Heart right ventricle (tissue), 16 donors: ENCODE measurements at regions not wholly inside any gene's neighbourhood (a gene's known extent, or its start where the extent isn't known, plus 50 kb on each side); places are given as distances from the start of the nearest gene placed in this dataset.

Experiments used
- ATAC-seq, 8 donors: fragments of 200-7000 bp; cut with Tn5 transposase; one replicate each; pipeline ENCODE4 v1.9.1; 2020; ENCODE audit warnings: mild to moderate bottlenecking in 8 of 8, moderate library complexity in 8 of 8, moderate number of reproducible peaks in 1 of 8
- DNase-seq, 2 donors: peaks; one replicate each; pipeline ENCODE4 v3.0.0-alpha.2; 2020
- H3K27ac ChIP-seq, 10 donors: fragments of 200-600 bp; sonication (generic) in 2 of 10; one replicate each; pipeline versions ENCODE4 v1.5.0 to v1.8.0; 2020 to 2022; ENCODE audit warnings: mild to moderate bottlenecking in 3 of 10
- H3K27me3 ChIP-seq, 7 donors: fragments of 200-600 bp; one replicate each; pipeline ENCODE4 v1.8.0; 2021 to 2022; ENCODE audit warnings: mild to moderate bottlenecking in 2 of 7
- H3K36me3 ChIP-seq, 9 donors: fragments of 200-600 bp; sonication (generic) in 1 of 9; one replicate each; pipeline versions ENCODE4 v1.5.0 to v1.8.0; 2020 to 2022; ENCODE audit warnings: mild to moderate bottlenecking in 2 of 9
- H3K4me1 ChIP-seq, 9 donors: fragments of 200-600 bp; sonication (generic) in 1 of 9; one replicate each; pipeline versions ENCODE4 v1.5.0 to v1.8.0; 2020 to 2022; ENCODE audit warnings: mild to moderate bottlenecking in 4 of 9
- H3K4me3 ChIP-seq, 10 donors: fragments of 200-600 bp; sonication (generic) in 2 of 10; one replicate each; pipeline versions ENCODE4 v1.5.0 to v1.8.0; 2020 to 2022; ENCODE audit warnings: mild to moderate bottlenecking in 7 of 10, moderate library complexity in 2 of 10
- H3K9me3 ChIP-seq, 11 donors: fragments of 200-600 bp in 10 of 11; sonication (generic) in 2 of 11; one replicate each; pipeline versions ENCODE4 v1.5.0 to v1.8.0; 2013 to 2022; ENCODE audit warnings: mild to moderate bottlenecking in 2 of 11, control low read depth in 1 of 11, moderate library complexity in 1 of 11
- CTCF ChIP-seq, 9 donors: fragments of 200-600 bp; sonication (generic) in 2 of 9; IDR thresholded peaks; one replicate each; pipeline versions ENCODE4 v1.5.0 to v1.8.0; 2021 to 2022; ENCODE audit warnings: antibody characterized with exemption in 9 of 9, mild to moderate bottlenecking in 5 of 9, moderate library complexity in 1 of 9
- WGBS, 2 donors: extraction: QIAGEN DNeasy Blood & Tissue Kit; methylation state at CpG; one replicate each; pipeline ENCODE4 v1.1.7; 2013; ENCODE audit warnings: inconsistent platforms in 1 of 2; 5-methylcytosine and 5-hydroxymethylcytosine counted together
- intact Hi-C, 10 donors: fragments of 100-400 bp; cut with DNase I; formaldehyde crosslinking; loops; one replicate each; pipeline versions ENCODE4 v1.11.1 to v1.14.2; 2022
- donor health status: Arrhythmogenic right ventricular cardiomyopathy.
- donor health status: ischemic (EF 13 %, LVEDD 7.1; RV severe dilation, severe dysfunction).
- donor health status: healthy with polysubstance abuse.
- donor health status: DM: no; HTN: yes; CAD: no.
- donor health status: DM: no; HTN: no; CAD: no.
- donor health status: ischemic (EF 25% LVEDD 6.9; RV normal size, moderate dysfunction).
- donor health status: ischemic (EF 25% LVEDD 5.7; RV mildly dilated, moderate dysfunction).
- donor health status: healthy.
- donor health status: DM: yes; HTN: yes; CAD: no.
- donor health status: Ischemic cardiomyopathy.
- donor health status: ischemic (EF 35%, LVEDD 5.7; RV mildly dilated, moderate dysfunction).
- donor health status: nonischemic (EF 11% LVEDD 7.7; RV severe dilation, severe dysfunction).
- donor health status: DM: yes; HTN: yes; CAD: no.
- donor health status: PGD.
- donor health status: ischemic (EF 29% LVEDD 5.4; RV normal size, mild dysfunction).
- donor health status: nonischemic (EF 23%, LVEDD 6.1; RV moderate dilation, normal function).

DNA sequence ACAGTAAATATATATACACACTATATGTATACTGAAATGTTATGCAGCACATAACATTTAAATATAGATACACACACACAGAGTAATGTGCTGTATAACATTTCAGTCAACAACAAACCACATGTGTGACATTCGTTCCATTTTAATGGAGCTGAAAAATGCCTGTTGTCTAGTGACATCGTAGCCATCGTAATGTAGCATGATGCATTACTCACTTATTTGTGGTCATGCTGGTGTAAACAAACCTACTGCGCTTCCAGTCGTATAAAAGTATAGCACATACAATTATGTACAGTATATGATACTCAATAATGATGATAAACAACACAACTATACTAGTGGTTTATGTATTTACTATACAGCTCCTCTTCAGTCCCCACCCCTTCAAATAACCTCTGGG is 119.0 kb upstream of the SLC38A4 start:
- intact Hi-C loops, result no loop called here
- Histone ChIP-seq H3K36me3 (no peaks in the 10 kb centered on the region), H3K4me1 (no peaks in the 10 kb centered on the region), H3K9me3 (no peaks in the 10 kb centered on the region), H3K27me3 (no peaks in the 10 kb centered on the region), H3K27ac (no peak overlapping the region), H3K4me3 (no peak overlapping the region)
- 93 to 96% methylated on average over 5 of the region's 5 CpGs for whole genome bisulfite sequencing, 2 donors
- DNase-seq (no peak), ATAC-seq (no peak)
- no peak for TF ChIP-seq CTCF (IDR thresholded peaks at IDR 0.05)

GRCh38 chr12:46945591-46945990 is 119.8 kb upstream of the SLC38A4 start:
- intact Hi-C loops, result no loop called here
- no peaks in the 10 kb centered on the region for H3K9me3 ChIP-seq
- WGBS, 2 donors, result 89 to 96% methylated on average over 3 of the region's 3 CpGs

GRCh38 chr12:46946137-46946536 is 120.3 kb upstream of the SLC38A4 start:
- Histone ChIP-seq H3K27me3 (no peaks in the 10 kb centered on the region), H3K4me3 (no peak overlapping the region), H3K36me3 (no peaks in the 10 kb centered on the region), H3K27ac (no peak overlapping the region), H3K9me3 (no peaks in the 10 kb centered on the region), H3K4me1 (no peaks in the 10 kb centered on the region)
- ATAC-seq, result no peak
- WGBS, 2 donors, result 94 to 100% methylated on average over 2 of the region's 2 CpGs
- DNase-seq, result no peak
- intact Hi-C loops, result no loop called here
- TF ChIP-seq CTCF (IDR thresholded peaks at IDR 0.05), result no peak

More at GRCh38 chr12:46945591-46945990, 119.8 kb upstream of the SLC38A4 start:
- no peak overlapping the region for H3K4me3 ChIP-seq
- no peaks in the 10 kb centered on the region for H3K36me3 ChIP-seq
- no peak overlapping the region for H3K27ac ChIP-seq
- TF ChIP-seq CTCF (IDR thresholded peaks at IDR 0.05), result no peak
- no peaks in the 10 kb centered on the region for H3K27me3 ChIP-seq
- DNase-seq, result no peak
- no peak for ATAC-seq
- no peaks in the 10 kb centered on the region for H3K4me1 ChIP-seq

DNA sequence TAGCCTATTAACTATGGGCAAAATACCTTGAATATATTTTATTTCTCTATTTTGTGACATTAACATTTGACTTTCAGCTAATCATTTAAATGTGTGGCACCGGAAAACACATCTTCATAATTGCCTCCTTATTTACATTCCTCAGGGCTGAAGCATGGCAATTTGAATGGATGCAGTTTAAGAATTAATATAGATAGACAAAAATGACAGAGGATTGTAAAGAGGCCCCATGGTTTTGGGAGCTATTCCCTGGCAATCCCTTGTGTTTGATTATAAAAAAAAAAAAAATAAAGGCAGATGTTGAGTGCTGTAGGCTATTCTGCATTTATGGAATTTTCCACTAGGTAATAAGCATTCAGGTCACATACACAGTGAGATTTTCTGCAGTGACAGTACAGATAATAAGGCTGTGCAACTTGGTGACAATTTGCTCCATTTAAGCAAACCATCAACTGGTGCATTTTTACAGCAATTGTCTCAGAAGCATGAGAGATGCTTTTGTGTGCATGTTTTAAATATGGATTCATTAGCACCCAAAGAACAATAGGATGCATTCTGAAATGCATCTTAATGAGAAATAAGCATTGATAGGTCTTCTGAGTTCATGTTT is 123.2 kb upstream of the SLC38A4 start:
- DNase-seq, result no peak
- no peak for ATAC-seq
- H3K4me1 ChIP-seq, result no peaks in the 10 kb centered on the region
- H3K4me3 ChIP-seq, result no peak overlapping the region
- H3K36me3 ChIP-seq, result no peaks in the 10 kb centered on the region
- H3K9me3 ChIP-seq, result no peaks in the 10 kb centered on the region
- H3K27me3 ChIP-seq, result peaks cover 0 to 4% (median 0%) of the 10 kb centered on the region in 7 donors
- 90 to 91% methylated on average over 1 of the region's 1 CpG for WGBS, 2 donors
- H3K27ac ChIP-seq, result no peak overlapping the region
- TF ChIP-seq CTCF (IDR thresholded peaks at IDR 0.05), result no peak
- intact Hi-C loops, result no loop called here
